HG02588 (cell line): ENCODE measurements at regions not wholly inside any gene's neighbourhood (a gene's known extent, or its start where the extent isn't known, plus 50 kb on each side); places are given as distances from the start of the nearest gene placed in this dataset.

Source experiments
- ATAC-seq: cut with Tn5 transposase; IDR thresholded peaks from one replicate; pipeline ENCODE4 v1.9.1; 2021; ENCODE audit warnings: mild to moderate bottlenecking, moderate library complexity; ENCODE audit not compliant: unreplicated experiment

- no peak for ATAC-seq
Measured at GRCh38 chr3:69579306-69580041, 159.8 kb upstream of the MITF start.

GRCh38 chr3:69569520-69569919 is 169.7 kb upstream of the MITF start:
- ATAC-seq: no peak

- no peak for ATAC-seq
Measured at GRCh38 chr3:69568951-69569350, 170.3 kb upstream of the MITF start.

- no peak for ATAC-seq
Measured at GRCh38 chr3:69568458-69568857, 170.8 kb upstream of the MITF start.

- no peak for ATAC-seq
Measured at GRCh38 chr3:69567710-69568052, 171.6 kb upstream of the MITF start.

GRCh38 chr3:69567023-69567709 is 172.1 kb upstream of the MITF start:
- ATAC-seq: no peak

GRCh38 chr3:69566275-69566674 is 173.0 kb upstream of the MITF start:
- no peak for ATAC-seq

- no peak for ATAC-seq
Measured at GRCh38 chr3:69565316-69565715, 173.9 kb upstream of the MITF start.

- ATAC-seq: no peak
Measured at GRCh38 chr3:69563981-69564380, 175.3 kb upstream of the MITF start.

- ATAC-seq: no peak
Measured at GRCh38 chr3:69563151-69563550, 176.1 kb upstream of the MITF start.

- no peak for ATAC-seq
Measured at GRCh38 chr3:69562020-69562419, 176.1 kb upstream of the FRMD4B start.

- no peak for ATAC-seq
Measured at GRCh38 chr3:69560818-69561217, 174.9 kb upstream of the FRMD4B start.

- ATAC-seq: no peak
Measured at GRCh38 chr3:69560116-69560515, 174.2 kb upstream of the FRMD4B start.

- no peak for ATAC-seq
Measured at GRCh38 chr3:69558912-69559311, 173.0 kb upstream of the FRMD4B start.

GRCh38 chr3:69554576-69554975 is 168.7 kb upstream of the FRMD4B start:
- no peak for ATAC-seq

GRCh38 chr3:69553888-69554287 is 168.0 kb upstream of the FRMD4B start:
- no peak for ATAC-seq

GRCh38 chr3:69547461-69547880 is 161.6 kb upstream of the FRMD4B start:
- no peak for ATAC-seq

- ATAC-seq: no peak
Measured at GRCh38 chr3:69542805-69543429, 157.0 kb upstream of the FRMD4B start.

GRCh38 chr3:69542089-69542804 is 156.4 kb upstream of the FRMD4B start:
- ATAC-seq: no peak

GRCh38 chr3:69541711-69542088 is 155.8 kb upstream of the FRMD4B start:
- ATAC-seq: no peak

- ATAC-seq: no peak
Measured at GRCh38 chr3:69540706-69541581, 155.1 kb upstream of the FRMD4B start.
